Kidney (tissue), 13 donors: ENCODE measurements at regions not wholly inside any gene's neighbourhood (a gene's known extent, or its start where the extent isn't known, plus 50 kb on each side); places are given as distances from the start of the nearest gene placed in this dataset.

ENCODE experiments used
- DNase-seq, 5 donors: peaks; one replicate each; pipeline ENCODE4 v3.0.0-alpha.2; 2013 to 2020
- FAIRE-seq: peaks from 2 replicates; lab custom pipeline; 2012; peaks lifted over from hg19 to GRCh38; lab: Jason Lieb, UNC
- H3K27ac ChIP-seq, 2 donors: one replicate each; pipeline ENCODE4 v1.7.0; 2013; ENCODE audit warnings: low read depth in 2 of 2, low read length in 2 of 2, inconsistent platforms in 1 of 2
- H3K27me3 ChIP-seq: one replicate; pipeline ENCODE4 v1.7.1; 2013; ENCODE audit warnings: low read length, inconsistent platforms; ENCODE audit not compliant: control insufficient read depth, insufficient read depth
- H3K36me3 ChIP-seq, 3 donors: one replicate each; pipeline versions ENCODE4 v1.7.0 to v1.7.1; 2013; ENCODE audit warnings: low read length in 3 of 3, control low read depth in 1 of 3, inconsistent platforms in 1 of 3; ENCODE audit not compliant: insufficient read depth in 3 of 3, control insufficient read depth in 2 of 3
- H3K4me1 ChIP-seq, 3 donors: one replicate each; pipeline versions ENCODE4 v1.7.0 to v1.7.1; 2013; ENCODE audit warnings: low read length in 3 of 3, inconsistent platforms in 1 of 3, low read depth in 1 of 3; ENCODE audit not compliant: control insufficient read depth in 2 of 3, insufficient read depth in 2 of 3
- H3K4me3 ChIP-seq, 3 donors: one replicate each; pipeline versions ENCODE4 v1.7.0 to v1.8.1; 2013; ENCODE audit warnings: low read length in 3 of 3, control low read depth in 1 of 3, inconsistent platforms in 1 of 3
- H3K9ac ChIP-seq, 3 donors: one replicate each; pipeline versions ENCODE4 v1.7.0 to v1.7.1; 2013; ENCODE audit warnings: low read length in 3 of 3, control low read depth in 1 of 3, inconsistent platforms in 1 of 3
- H3K9me3 ChIP-seq, 3 donors: one replicate each; pipeline versions ENCODE4 v1.7.0 to v1.7.1; 2013; ENCODE audit warnings: low read length in 3 of 3, control low read depth in 1 of 3, inconsistent platforms in 1 of 3; ENCODE audit not compliant: control insufficient read depth in 2 of 3, insufficient read depth in 1 of 3
- CTCF ChIP-seq: IDR thresholded peaks from 3 replicates; pipeline ENCODE4 v1.5.1; 2012; ENCODE audit warnings: mild to moderate bottlenecking, moderate library complexity, borderline replicate concordance; ENCODE audit not compliant: insufficient read depth; ENCODE audit errors: extremely low read depth
- intact Hi-C: fragments of 100-400 bp; cut with DNase I; formaldehyde crosslinking; loops from one replicate; pipeline ENCODE4 v1.11.1; 2022
- donor health status: control.
- donor health status: control.
- donor health status: control.
- donor health status: control.
- donor health status: control.
- donor health status: DM: yes; HTN: yes; CAD: no.
- donor health status: Normal renal cell carcinoma (clear cell type).

GRCh38 chr20:12068121-12068520 is 150.4 kb downstream of the BTBD3 start:
- H3K36me3 ChIP-seq = no peaks in the 10 kb centered on the region
- H3K4me3 ChIP-seq = no peak overlapping the region
- H3K27ac ChIP-seq = no peak overlapping the region
- TF ChIP-seq CTCF = no peak
- intact Hi-C loops = no loop called here
- H3K27me3 ChIP-seq = no peaks in the 10 kb centered on the region
- FAIRE-seq (no peak), DNase-seq (peak in 1 of 5 donors; percentile 22)
- H3K4me1 ChIP-seq = no peaks in the 10 kb centered on the region
- no peak overlapping the region for H3K9ac ChIP-seq
- no peaks in the 10 kb centered on the region for H3K9me3 ChIP-seq

GRCh38 chr20:12069181-12069580 is 151.5 kb downstream of the BTBD3 start:
- Histone ChIP-seq H3K36me3 (no peaks in the 10 kb centered on the region), H3K27ac (no peak overlapping the region), H3K4me1 (no peaks in the 10 kb centered on the region), H3K9me3 (no peaks in the 10 kb centered on the region), H3K9ac (no peak overlapping the region), H3K27me3 (no peaks in the 10 kb centered on the region), H3K4me3 (no peak overlapping the region)
- no peak for FAIRE-seq
- intact Hi-C loops = no loop called here
- TF ChIP-seq CTCF = no peak
- DNase-seq = peak in 2 of 5 donors; percentile 10 to 14

GRCh38 chr20:12072221-12072953 is 154.7 kb downstream of the BTBD3 start:
- no peaks in the 10 kb centered on the region for H3K36me3 ChIP-seq
- H3K4me3 ChIP-seq = no peak overlapping the region
- no peaks in the 10 kb centered on the region for H3K27me3 ChIP-seq
- DNase-seq = no peak
- no peak for TF ChIP-seq CTCF
- FAIRE-seq = no peak
- no peaks in the 10 kb centered on the region for H3K9me3 ChIP-seq
- no peak overlapping the region for H3K9ac ChIP-seq
- H3K4me1 ChIP-seq = no peaks in the 10 kb centered on the region
- H3K27ac ChIP-seq = no peak overlapping the region
- intact Hi-C loops = no loop called here

GRCh38 chr20:12072954-12073264 is 155.2 kb downstream of the BTBD3 start:
- Histone ChIP-seq H3K9me3 (no peaks in the 10 kb centered on the region), H3K27me3 (no peaks in the 10 kb centered on the region), H3K36me3 (no peaks in the 10 kb centered on the region), H3K4me3 (no peak overlapping the region), H3K4me1 (no peaks in the 10 kb centered on the region), H3K27ac (no peak overlapping the region), H3K9ac (no peak overlapping the region)
- intact Hi-C loops = no loop called here
- TF ChIP-seq CTCF = no peak
- no peak for DNase-seq
- no peak for FAIRE-seq
